NCI-H146 (cell line): ENCODE measurements at regions not wholly inside any gene's neighbourhood (a gene's known extent, or its start where the extent isn't known, plus 50 kb on each side); places are given as distances from the start of the nearest gene placed in this dataset.

ENCODE experiments used
- DNase-seq: peaks from one replicate; lab custom pipeline; 2025; lab: John Stamatoyannopoulos, UW

DNA sequence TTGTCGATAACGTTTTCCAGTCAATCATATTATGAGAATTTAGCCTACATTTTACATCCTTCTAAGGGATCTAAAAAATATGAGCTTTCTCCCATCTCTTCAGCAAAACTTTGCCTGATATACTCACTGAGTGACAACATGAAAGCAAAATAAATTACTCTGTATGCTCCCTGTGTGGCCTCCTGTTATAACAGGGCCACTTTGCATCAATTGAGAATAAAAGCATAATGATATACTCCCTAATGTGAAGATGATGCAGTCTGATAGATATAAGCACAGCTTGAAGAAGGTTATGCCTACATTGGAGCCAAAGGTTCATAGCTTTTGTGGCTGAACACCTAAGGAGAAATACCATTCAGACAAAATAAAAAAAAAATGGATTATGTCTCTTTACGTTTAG is 561.3 kb upstream of the ZNF717 start:
- DNase-seq, result no peak

DNA sequence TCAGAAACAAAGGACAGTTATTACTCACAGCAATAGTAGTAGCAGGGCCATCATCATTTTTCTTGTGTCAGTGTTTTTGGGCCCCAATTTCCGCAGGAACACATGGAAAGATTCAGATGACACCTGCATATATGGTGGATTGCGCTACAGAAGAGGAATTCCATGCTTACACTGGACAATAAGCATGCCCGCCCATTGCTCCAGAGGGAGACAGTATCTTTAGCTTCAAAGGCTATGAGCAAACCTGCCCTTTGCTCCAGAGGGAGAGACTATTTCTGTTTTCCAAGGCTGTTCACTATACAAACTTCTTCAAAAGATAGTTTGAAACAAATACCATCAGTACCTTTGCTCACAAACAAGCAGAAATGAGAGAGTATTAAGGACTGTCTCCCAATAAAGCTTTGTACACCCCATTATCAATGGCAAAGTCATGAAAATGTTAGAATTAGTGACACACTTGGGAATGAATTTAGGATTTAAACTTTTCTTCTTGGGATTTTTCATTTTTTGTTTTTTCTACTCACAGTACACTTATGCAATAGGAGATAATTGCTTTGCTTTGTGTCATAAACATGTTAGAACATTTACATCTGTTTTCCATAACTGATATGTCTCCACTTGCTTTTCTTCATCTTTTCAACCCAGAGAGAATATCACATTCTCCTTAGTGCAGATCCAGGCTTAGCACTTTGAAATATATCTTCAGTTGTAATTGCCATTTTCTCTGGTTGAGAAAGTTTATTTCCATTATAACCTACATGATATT is 564.5 kb upstream of the ZNF717 start:
- no peak for DNase-seq

DNA sequence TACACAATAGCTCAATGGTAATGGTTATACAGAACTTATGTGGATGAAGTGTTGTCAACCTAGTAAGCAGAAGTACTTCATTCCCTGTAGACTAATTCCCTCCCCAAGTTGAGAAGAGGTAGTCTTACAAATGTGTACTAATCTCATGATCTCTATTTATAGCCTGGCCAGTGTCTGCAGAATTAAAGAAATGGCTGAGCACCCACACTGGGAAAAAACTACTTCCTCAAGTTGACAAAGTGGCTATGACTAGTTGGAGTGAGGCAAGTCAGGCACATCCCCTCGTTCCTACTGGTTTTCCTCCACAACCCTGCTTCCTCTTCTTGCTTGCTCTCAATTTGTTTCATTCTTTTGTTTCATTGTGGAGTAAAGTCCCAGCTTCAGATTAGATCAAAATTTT is 566.7 kb upstream of the ZNF717 start:
- no peak for DNase-seq

DNA sequence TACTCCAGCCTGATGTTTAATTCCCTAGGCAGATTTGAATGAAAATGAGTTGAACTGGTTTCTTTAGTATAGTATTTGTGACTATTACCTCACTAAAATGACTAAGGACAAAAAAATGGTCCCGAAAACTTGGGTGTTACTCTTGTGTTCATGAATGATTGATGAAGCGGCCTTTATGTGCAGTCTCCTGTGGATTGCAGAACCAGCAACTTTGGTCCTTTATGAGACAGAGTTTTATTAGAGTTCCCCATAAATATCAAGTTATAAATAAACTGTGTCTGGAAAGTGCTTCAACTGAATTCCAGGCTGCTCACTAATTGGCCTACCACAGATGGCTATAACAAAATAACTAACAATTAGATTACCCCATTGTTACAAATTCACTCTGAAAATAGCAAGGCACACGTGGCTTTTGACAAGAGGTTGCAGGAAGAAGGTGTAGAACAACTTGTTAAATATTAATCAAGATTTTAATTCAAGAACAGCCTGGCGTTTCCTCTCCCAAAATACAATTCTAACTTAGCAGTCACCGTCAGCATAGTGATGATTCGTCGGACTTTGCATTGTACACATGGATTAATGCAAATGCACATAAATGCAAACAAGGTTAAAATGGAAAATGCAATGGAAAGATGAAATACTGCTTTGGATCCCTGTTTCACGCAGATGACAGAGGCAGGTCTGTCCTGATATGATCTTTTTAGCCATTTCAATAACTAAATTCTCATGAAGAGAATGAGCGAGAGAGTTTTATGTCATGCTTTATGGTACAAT is 567.3 kb upstream of the ZNF717 start:
- DNase-seq, result no peak

DNA sequence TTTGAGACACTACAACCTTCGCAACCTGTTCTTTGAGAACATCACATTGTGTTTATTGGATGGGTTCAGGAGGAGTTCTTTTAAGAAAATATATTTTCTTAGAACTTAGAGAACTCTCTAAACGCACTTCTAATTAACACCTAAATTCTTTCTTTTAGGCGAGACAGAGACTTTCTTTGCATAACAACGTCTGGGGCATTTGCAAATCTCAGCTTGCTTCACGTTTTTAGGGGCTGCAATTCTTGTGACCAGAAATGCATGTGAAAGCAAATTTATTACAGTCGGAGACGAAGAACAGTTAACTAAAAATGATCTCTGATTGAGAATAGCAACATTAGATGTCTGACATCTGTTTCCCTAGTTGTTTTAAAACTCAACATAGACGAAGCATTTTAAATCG is 568.3 kb upstream of the ZNF717 start:
- no peak for DNase-seq

DNA sequence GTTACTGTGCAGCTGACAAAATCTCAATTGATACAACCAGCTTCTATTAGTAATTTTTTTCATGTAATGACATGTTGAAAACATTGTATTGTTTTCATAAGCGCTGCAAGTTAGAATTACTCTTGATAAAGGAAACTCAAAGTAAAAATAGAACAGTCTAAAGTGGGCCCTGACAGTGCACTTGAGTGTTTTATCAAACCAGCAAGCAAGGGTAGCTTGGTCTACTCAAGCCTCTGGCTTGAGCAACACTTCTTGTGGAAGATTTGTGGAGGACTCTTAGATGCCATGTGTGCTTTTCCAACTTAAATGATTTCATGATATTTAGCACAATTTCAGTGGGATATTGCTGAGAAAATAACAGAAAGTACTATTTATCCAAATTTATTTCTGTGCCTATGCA is 575.7 kb upstream of the ZNF717 start:
- no peak for DNase-seq

DNA sequence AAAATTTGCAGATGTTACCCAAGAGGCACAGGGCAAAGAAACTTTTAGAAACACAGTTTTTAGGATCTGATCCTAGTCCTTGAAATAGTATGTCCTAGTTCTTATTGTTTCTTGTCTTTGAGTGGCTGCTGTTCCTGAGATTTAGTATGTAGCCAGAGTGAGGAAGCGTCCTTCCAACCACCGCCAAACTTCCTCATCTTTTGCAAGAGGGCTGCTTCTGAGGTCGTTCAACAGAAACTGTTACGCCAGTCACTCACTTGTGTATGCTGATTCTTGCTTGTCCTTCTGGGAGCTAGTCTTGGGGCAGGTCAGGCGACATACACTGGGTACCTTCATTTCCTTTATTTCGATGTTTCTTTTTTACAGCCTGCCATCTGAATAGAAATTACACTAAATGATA is 577.3 kb upstream of the ZNF717 start:
- no peak for DNase-seq

DNA sequence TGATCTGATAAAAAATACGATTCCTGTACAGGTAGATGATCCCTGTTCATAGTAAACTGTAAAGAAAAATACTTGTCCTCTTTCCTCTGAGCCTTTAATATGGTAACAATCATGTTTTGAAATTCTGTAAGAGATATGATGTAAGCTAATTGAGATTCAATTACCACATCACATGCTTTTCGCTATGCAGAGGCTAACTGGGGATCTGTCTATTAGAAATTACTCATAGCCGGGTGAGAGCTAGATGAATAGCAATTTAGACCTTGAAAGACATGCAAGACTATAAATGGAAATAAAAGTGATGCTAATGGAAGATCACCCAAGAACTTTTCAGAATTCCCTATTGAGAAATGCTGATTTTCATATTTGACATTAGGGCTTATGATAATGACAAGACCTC is 579.9 kb upstream of the ZNF717 start:
- DNase-seq, result no peak

DNA sequence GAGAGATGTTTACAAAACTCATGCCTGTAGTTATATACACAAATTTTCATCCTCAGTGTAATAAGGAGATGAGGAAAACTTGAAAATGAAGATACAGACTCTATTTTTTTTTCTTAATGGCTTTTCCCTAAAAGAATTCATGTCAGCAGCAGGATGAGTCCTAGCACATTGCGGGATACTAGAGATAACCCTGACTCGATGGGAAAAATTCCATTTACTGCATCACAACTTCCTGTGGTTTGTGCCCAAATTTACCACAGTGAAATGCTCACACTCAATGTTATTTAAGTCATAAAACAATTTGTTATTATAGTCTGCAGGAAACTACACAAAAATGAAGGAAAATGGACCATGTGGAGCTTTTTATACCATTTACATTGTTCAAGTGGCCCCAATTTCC is 581.9 kb upstream of the ZNF717 start:
- DNase-seq, result no peak

DNA sequence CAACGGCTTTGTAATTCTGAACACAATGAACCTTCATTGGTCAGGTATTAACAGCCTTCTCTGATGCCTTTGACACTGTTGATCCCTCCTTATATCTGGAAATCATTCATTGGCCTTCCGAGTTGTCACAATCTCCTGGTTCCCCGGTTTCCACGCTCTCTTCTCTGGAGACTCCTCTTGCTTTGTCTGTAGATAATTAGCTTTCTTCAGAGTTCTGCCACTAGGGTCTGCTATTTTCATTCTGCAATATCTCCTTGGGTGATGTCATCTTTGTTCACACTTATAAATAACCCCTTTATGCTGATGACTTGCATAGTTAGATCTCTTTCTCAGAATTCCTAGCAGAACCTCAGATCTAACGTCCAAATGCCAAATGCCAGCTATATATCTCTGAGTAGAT is 583.8 kb upstream of the ZNF717 start:
- DNase-seq, result peak; percentile 4

DNA sequence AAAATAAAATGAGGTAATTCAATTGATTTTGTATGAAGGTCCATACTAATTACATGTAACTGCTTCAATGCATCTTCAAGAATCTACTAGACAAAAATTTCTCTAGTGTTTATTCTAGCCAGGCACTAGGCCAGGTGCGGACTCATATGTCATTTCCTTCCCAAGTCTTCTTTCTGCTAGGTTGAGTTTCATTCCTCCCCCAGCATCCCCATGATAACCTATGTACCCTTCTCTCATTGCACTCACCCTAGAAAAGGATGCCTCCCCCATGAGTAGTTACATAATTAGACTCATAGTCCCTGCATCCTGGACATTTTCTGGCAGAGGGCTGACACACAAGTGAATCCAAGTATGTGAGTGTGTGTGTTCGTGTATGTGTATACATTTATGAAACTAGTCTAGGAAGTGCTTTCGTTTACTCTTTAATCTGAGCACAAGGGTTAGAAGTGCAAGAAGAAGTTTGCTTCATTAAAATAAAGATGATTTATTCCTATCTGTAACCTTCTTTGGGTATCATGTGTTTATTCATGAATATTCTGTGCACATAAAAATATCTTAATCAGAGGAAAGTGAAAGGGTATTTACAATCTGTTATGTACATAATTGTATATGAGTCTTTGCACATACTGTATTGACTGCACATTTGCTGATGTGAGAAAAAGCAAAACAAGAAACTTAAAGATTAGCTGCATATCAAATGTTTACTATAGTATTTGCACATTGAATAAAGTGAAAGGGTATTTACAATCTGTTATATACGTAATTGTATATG is 585.6 kb upstream of the ZNF717 start:
- no peak for DNase-seq

DNA sequence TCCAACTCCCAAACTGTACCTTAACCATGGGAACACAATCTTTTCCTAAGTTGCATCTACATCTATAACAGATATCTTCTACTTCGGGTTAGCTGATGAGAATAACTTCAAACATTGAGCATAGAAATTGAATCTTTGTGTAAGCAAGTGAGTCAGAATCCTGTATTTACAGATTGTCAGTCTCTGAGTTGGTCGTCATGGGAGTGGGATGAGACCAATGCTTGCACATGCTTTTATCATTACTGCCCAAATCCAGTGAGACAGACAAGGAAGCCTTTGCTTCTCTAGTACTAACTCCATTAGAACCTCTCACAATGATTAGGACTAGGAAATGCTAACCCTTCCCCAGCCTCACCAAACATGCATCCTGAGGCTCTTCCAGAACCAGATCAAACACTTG is 587.1 kb upstream of the ZNF717 start:
- no peak for DNase-seq

DNA sequence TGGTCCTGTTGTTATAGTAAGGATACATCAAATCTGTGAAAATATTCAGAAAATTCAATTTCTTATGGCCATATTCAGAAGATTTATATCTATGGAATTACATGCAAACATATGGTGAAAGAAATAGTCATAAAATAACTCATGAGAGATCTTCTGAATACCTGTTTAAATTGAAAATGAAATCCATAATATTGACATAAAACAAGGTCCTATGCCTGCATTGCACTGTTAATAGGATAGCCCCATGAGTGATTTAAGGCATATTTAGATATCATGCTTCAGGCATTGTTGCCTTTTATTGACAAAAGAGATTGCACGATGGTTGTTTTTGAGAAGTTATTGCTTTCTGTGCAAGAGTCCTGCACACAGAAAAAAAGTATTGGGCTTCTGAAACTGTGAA is 591.7 kb upstream of the ZNF717 start:
- no peak for DNase-seq

DNA sequence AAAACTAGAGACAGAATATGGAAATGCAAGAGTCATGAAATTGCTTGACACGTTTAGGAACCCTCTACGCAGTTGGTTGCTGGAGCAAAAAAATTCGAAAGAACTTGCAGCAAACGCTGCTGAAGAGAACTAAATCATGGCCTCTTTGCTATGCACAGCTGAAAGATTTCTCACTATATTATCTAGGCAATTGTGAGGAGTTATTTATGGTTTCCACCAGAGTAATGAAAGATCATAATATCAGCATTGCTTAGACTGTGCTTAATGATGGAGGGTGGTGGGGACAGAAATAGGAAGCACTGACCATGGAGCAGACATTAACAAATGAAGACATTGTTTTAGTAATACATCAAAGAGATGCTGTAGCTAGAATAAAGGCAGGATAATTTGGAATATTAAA is 593.4 kb upstream of the ZNF717 start:
- no peak for DNase-seq

DNA sequence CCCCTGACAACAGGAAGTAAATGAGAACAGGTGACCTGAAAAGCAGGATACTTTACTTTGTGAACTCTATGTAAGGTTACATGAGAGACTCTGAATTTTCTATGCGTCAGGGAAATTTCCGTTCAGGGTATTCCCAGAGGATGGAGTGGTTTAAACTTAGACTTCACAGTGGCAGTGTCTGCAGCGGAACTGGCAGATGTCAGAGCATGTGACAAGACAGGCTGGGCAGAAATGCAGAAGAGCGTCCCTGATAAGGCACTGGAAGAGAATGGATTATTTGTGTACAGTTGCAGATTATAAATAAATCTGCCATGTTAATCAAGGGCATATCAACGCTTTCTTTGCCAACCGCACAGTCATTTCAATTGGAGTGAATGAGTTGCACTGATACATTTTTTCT is 598.4 kb upstream of the ZNF717 start:
- DNase-seq, result no peak

DNA sequence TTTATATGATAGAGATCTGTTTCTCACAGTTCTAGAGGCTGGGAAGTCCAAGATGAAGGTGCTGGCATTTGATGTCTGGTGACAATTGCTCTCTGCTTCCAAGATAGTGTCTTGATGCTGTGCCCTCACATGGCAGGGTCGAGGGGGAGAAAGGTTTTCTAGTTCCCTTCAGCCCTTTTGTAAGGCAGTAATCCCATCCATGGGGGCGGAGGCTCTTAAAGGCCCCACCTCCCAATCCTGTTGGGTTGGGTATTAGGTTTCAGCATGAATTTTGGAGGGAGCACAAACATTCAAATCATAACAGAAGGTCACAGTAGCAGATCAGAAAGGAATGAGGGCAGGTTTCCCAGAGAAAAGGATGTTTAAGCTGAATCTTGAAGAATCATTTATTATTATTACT is 601.7 kb upstream of the ZNF717 start:
- no peak for DNase-seq

DNA sequence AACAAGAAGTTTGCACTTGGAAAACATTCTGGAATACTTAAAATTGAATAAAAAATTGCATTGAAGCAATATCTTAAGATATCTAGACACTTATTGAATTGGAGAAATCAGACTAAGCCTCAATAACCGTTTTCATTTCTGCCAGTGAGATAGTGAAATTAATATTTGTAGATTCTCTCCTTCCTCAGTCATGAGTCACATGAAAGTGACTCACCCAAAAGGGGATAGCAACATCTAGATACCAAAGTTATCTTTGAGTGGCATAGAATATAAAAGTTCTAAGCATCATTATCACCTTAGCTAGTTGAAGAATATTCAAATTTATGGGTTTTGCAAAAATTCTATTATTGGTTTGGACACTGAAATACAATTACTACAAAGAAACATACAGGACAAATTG is 614.8 kb upstream of the ZNF717 start:
- no peak for DNase-seq

DNA sequence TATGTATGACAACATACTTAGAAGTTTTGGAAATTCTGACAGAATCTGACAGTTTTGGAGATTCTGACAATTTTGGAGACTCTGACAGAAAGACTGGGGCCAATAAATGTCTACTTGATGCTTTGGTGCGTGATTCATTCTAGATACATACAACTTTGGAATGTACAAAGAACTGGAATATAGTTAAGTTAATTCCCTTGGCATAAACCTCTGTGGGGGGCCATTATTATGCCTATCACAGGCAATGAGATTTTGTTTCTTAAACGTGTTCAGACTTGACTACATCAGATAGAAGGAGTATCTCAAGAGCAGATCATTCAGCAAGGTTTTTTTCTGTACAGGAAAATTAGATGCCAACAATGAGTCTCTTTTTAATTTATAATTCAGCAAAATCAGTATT is 617.6 kb upstream of the ZNF717 start:
- DNase-seq, result no peak

DNA sequence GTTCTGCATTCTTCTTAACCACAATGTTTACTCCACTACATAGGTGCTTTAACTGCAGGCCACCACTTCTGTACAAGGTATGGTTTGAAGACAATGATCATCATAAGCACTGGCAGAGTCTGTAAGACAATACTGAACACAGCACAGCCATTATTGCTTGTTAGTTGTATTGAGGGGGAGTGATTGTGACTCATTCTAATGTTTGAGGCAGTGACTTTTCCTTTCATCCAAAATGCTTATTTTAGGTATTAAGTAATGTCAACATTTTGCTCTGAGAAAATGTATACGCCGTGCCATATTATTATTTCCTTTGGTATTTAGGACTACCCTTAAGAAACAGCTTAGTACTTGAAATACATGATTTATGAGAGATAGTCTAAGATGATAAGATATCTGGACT is 618.2 kb upstream of the ZNF717 start:
- no peak for DNase-seq

DNA sequence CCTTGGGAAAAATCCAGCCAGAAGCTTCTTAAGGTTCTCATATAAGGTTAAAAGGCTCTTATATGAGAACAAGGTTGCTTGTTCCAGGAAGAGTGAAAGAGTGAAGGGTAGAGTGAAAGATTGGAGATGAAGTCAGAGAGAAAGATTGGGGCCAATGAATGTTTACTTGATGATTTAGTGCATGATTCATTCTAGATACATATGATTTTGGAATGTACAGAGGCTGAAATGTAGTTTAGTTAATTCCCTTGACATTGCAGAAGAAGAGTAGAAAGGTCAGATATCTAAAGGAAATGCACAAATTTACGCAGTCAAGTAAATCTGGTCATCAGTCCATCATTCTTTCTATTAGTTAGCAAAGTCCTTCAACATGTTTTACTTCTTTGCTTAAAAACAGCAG is 619.8 kb upstream of the ZNF717 start:
- no peak for DNase-seq

DNA sequence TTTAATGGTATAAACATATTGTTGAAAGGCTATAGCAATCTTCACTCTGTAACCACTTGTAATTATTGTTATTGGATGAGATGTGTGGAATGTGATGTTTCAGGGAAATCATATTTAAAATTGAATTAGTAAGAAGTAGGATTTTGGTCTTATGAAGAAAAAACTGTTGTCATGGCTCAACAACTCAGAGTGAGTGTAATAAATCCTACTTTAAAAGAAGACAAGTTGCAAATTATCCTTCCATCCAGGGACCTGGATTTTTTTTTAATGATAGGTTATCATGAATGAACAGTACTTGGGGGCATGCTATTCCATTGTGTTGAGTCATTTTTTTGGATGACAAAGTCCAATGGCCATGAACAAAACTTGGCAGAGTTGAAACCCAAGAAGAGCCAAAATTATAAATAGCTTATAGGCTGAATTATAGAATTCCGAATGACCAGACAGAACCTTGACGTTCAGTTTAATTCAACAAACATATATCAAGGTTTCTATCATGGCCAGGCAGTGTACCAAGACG is 625.5 kb upstream of the ZNF717 start:
- DNase-seq, result no peak

DNA sequence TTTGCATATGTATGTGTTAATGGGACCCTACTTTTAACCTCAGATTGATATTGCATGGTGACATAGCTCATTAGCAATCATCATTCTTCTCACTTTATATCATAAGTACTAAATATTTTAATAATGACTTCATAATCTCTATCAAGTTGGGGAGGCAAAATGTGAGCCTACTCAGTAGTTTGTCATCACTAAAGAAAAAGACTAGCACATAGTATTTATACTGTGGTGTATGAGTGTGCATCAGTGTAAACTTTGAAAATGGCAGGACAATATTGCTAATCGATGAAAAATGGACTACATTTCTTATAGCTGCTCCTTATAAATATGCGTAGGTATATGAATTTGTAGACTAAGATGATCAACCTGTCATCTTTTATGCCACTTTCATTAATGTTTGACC is 624.5 kb upstream of the ROBO2 start:
- no peak for DNase-seq
